ENCODE measurements at regions not wholly inside any gene's neighbourhood (a gene's known extent, or its start where the extent isn't known, plus 50 kb on each side); places are given as distances from the start of the nearest gene placed in this dataset.
A peak's percentile ranks its signal among the peaks of the same experiment; 100 is the strongest.

- TF ChIP-seq, protein P1, sequence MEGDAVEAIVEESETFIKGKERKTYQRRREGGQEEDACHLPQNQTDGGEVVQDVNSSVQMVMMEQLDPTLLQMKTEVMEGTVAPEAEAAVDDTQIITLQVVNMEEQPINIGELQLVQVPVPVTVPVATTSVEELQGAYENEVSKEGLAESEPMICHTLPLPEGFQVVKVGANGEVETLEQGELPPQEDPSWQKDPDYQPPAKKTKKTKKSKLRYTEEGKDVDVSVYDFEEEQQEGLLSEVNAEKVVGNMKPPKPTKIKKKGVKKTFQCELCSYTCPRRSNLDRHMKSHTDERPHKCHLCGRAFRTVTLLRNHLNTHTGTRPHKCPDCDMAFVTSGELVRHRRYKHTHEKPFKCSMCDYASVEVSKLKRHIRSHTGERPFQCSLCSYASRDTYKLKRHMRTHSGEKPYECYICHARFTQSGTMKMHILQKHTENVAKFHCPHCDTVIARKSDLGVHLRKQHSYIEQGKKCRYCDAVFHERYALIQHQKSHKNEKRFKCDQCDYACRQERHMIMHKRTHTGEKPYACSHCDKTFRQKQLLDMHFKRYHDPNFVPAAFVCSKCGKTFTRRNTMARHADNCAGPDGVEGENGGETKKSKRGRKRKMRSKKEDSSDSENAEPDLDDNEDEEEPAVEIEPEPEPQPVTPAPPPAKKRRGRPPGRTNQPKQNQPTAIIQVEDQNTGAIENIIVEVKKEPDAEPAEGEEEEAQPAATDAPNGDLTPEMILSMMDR (conservative IDR thresholded peaks at IDR 0.05): no peak
Observed at GRCh38 chr5:68949256-68949655, 144.6 kb upstream of the SLC30A5 start.

GRCh38 chr5:68949711-68950110, 144.1 kb upstream of the SLC30A5 start:
- TF ChIP-seq, protein P1 (conservative IDR thresholded peaks at IDR 0.05): no peak

More at GRCh38 chr5:68949256-68949655, 144.6 kb upstream of the SLC30A5 start:
- peak overlapping the region; percentile 82; the same call in 1 of the 2 replicates for H3K27ac ChIP-seq

DNA sequence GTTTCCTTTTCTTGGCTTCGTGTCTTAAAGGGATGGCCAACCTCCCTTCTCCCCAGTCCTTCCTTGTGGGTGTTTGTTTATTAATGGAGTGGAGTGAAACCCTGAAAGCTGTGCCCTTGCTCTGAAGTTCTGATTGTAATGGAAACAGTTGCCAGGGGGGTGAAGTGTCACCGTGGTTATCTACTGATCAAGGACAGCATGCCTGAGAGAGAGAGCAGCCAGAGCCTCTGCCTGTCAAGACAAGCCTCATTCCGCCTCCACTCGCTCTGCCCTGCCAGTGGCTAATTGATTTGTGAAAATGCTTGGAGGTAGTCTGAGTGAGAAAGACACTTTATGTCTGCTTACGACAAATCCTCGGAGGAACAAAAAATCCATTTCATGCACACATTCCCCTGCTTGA, 143.7 kb upstream of the SLC30A5 start:
- TF ChIP-seq, protein P1 (conservative IDR thresholded peaks at IDR 0.05): no peak
- H3K27ac ChIP-seq: peak overlapping the region; percentile 82

More at GRCh38 chr5:68949711-68950110, 144.1 kb upstream of the SLC30A5 start:
- H3K27ac ChIP-seq: peak overlapping the region; percentile 82

- peak overlapping the region; percentile 82 for H3K27ac ChIP-seq
- TF ChIP-seq, protein P1 (conservative IDR thresholded peaks at IDR 0.05): no peak
Observed at GRCh38 chr5:68950930-68951329, 142.9 kb upstream of the SLC30A5 start.

GRCh38 chr5:68953231-68953874, 140.5 kb upstream of the SLC30A5 start:
- TF ChIP-seq, protein P1 (conservative IDR thresholded peaks at IDR 0.05): no peak
- peak overlapping the region; percentile 82 for H3K27ac ChIP-seq

DNA sequence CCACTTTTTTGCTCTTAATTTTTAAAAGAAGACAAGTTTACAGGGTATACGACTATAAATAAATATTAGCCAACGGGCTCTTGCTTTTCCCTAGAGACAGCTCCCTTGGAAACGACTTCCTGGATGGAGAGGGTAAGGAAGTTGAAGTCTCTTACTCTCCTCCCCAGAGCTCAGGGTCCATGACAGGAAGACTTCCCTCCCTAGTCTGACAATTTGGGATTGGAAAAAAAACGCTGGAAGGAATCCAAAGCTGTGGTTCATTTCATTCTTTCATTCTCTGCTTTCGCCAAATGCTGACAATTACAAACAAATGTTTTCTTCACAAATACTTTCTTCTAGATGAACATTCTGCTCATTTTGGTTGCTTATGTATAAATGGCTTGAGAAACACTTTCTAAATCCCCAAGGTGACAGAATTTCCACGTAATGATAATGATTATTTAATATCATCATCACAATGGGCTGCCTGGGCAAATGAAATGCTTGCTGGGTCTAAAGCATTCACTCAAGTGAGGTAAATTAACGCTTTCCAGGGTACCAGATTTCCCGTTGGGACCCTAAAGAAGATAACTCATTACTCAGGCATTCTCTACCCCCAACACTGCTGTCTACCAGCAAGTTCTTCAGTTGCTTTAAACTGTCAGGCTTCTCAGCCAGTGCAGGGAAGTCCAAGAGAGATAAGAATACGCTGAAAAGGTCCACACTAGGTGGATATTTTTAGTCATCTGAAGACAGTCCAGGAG, 139.8 kb upstream of the SLC30A5 start:
- TF ChIP-seq, protein P1 (conservative IDR thresholded peaks at IDR 0.05): no peak
- peak overlapping the region; percentile 82 for H3K27ac ChIP-seq

DNA sequence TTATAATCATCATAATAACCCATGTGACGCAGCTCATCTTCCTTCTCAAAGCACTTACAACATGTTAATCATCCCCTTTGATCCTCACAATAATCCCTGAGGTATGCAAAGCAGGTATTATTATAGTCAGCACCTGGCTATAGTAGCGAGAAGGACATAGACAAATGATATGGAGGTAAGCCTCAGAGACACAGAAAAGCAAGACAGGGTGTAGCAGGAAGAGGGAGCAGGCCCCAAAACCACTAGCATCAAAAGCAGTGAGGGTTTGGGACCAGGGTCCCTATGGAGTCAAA, 139.2 kb upstream of the SLC30A5 start:
- H3K27ac ChIP-seq: peak overlapping the region; percentile 82
- TF ChIP-seq, protein P1 (conservative IDR thresholded peaks at IDR 0.05): no peak
